Endothelial cell of umbilical vein (primary cell): ENCODE measurements at regions not wholly inside any gene's neighbourhood (a gene's known extent, or its start where the extent isn't known, plus 50 kb on each side); places are given as distances from the start of the nearest gene placed in this dataset.

Experiments used
- BruUV-seq: library from RNA; stranded (reverse); fragments of 400-500 nt; replicated peaks from 2 replicates; lab custom pipeline; 2021; lab: Mats Ljungman, UMichigan
- CTCF ChIA-PET: fragments of 300-600, 350-600 bp; sonication (Branson Sonifier 250); formaldehyde crosslinking; loops from one replicate; lab custom pipeline; 2021; ENCODE audit warnings: antibody characterized with exemption, inconsistent platforms; lab: Charles Lee
- POLR2A ChIA-PET: fragments of 300-600, 350-600 bp; sonication (Branson Sonifier 250); formaldehyde crosslinking; loops from one replicate; lab custom pipeline; 2021; ENCODE audit warnings: antibody characterized with exemption, inconsistent platforms; lab: Charles Lee
- DNase-seq: peaks from one replicate; pipeline ENCODE4 v3.0.0-alpha.2; 2011; ENCODE audit warnings: low read depth, low spot score
- FAIRE-seq: peaks from 2 replicates; lab custom pipeline; 2011; peaks lifted over from hg19 to GRCh38; lab: Jason Lieb, UNC
- H2AFZ ChIP-seq: 2 replicates; pipeline ENCODE4 v1.6.0; 2012; ENCODE audit warnings: low read depth, low read length, control low read depth, inconsistent platforms
- H3K27ac ChIP-seq: 2 replicates; pipeline ENCODE4 v1.5.1; 2011; ENCODE audit warnings: low read depth, mild to moderate bottlenecking, control low read depth, low read length, moderate library complexity; ENCODE audit not compliant: insufficient read depth
- H3K27me3 ChIP-seq, 2 experiments: 2 replicates each; pipeline versions ENCODE4 v1.6.0 to v1.6.1; 2011; ENCODE audit warnings: low read length in 2 of 2, mixed read lengths in 1 of 2; ENCODE audit not compliant: control insufficient read depth in 2 of 2, insufficient read depth in 2 of 2
- H3K36me3 ChIP-seq, 2 experiments: 2 replicates in 1 of 2; 3 replicates in 1 of 2; pipeline ENCODE4 v1.5.1; 2011; ENCODE audit warnings: low read length in 2 of 2, mild to moderate bottlenecking in 1 of 2, moderate library complexity in 1 of 2; ENCODE audit not compliant: control insufficient read depth in 2 of 2, insufficient read depth in 2 of 2; ENCODE audit errors: extremely low read depth in 1 of 2
- H3K4me1 ChIP-seq: 3 replicates; pipeline ENCODE4 v1.5.1; 2011; ENCODE audit warnings: mild to moderate bottlenecking, low read length; ENCODE audit not compliant: control insufficient read depth, insufficient read depth; ENCODE audit errors: extremely low read depth
- H3K4me2 ChIP-seq: 2 replicates; pipeline ENCODE4 v1.6.1; 2011; ENCODE audit warnings: low read length, control low read depth, mixed read lengths; ENCODE audit not compliant: insufficient read depth
- H3K4me3 ChIP-seq, 3 experiments: fragments of 200-600 bp in 1 of 3; sonication (generic), shearing (Covaris generic) in 1 of 3; replicated peaks in 1 of 3; 2 replicates each; pipeline ENCODE4 v1.5.1; 2011 to 2016; ENCODE audit warnings: control low read depth in 3 of 3, low read length in 3 of 3, mild to moderate bottlenecking in 2 of 3, inconsistent platforms in 1 of 3, low read depth in 1 of 3, moderate library complexity in 1 of 3; ENCODE audit not compliant: insufficient read depth in 1 of 3
- H3K79me2 ChIP-seq: 2 replicates; pipeline ENCODE4 v1.6.0; 2012; ENCODE audit warnings: low read length, inconsistent platforms; ENCODE audit not compliant: control insufficient read depth, insufficient read depth
- H3K9ac ChIP-seq: replicated peaks from 2 replicates; pipeline ENCODE3; 2011; ENCODE audit warnings: low read length, control low read depth; ENCODE audit not compliant: insufficient read depth; ENCODE audit errors: extremely low read depth
- H3K9me1 ChIP-seq: replicated peaks from 3 replicates; pipeline ENCODE4 v1.6.0; 2011; ENCODE audit warnings: mild to moderate bottlenecking, low read length; ENCODE audit not compliant: control insufficient read depth, insufficient read depth; ENCODE audit errors: extremely low read depth
- H3K9me3 ChIP-seq: replicated peaks from 2 replicates; pipeline ENCODE4 v1.5.1; 2012; ENCODE audit warnings: low read length, inconsistent platforms; ENCODE audit not compliant: control insufficient read depth, insufficient read depth
- H4K20me1 ChIP-seq: replicated peaks from 2 replicates; pipeline ENCODE3; 2011; ENCODE audit warnings: mild to moderate bottlenecking, low read length; ENCODE audit not compliant: control insufficient read depth, insufficient read depth; ENCODE audit errors: extremely low read depth
- CTCF ChIP-seq, 2 donors: IDR thresholded peaks; 1 replicate in 1 of 2; 2 replicates in 1 of 2; pipeline ENCODE4 v1.5.1; 2011; ENCODE audit warnings: low read length in 2 of 2, mild to moderate bottlenecking in 2 of 2, moderate library complexity in 2 of 2, control low read depth in 1 of 2, inconsistent platforms in 1 of 2, low read depth in 1 of 2; ENCODE audit not compliant: insufficient read depth in 1 of 2; ENCODE audit errors: extremely low read depth in 1 of 2
- EZH2 ChIP-seq: IDR thresholded peaks from 2 replicates; pipeline ENCODE4 v1.6.1; 2012; ENCODE audit warnings: borderline replicate concordance, low read depth, mild to moderate bottlenecking, moderate library complexity, low read length, inconsistent platforms; ENCODE audit not compliant: severe bottlenecking
- FOS ChIP-seq: IDR thresholded peaks from 2 replicates; pipeline ENCODE4 v1.6.1; 2011; ENCODE audit warnings: mild to moderate bottlenecking, low read length, moderate library complexity, borderline replicate concordance; ENCODE audit not compliant: insufficient read depth
- GATA2 ChIP-seq: IDR thresholded peaks from 2 replicates; pipeline ENCODE4 v1.7.0; 2011; ENCODE audit warnings: low read depth, mild to moderate bottlenecking, moderate library complexity, mixed read lengths, low read length; ENCODE audit not compliant: insufficient read length, insufficient read depth
- JUN ChIP-seq: IDR thresholded peaks from 2 replicates; pipeline ENCODE4 v1.6.1; 2011; ENCODE audit warnings: borderline replicate concordance, low read depth; ENCODE audit not compliant: insufficient read length, insufficient read depth
- MAX ChIP-seq: IDR thresholded peaks from 2 replicates; pipeline ENCODE4 v1.6.1; 2011; ENCODE audit not compliant: insufficient read depth, insufficient read length
- MYC ChIP-seq: IDR thresholded peaks from one replicate; pipeline ENCODE4 v1.6.1; 2011; ENCODE audit warnings: mild to moderate bottlenecking, low read depth, low read length
- POLR2A ChIP-seq: IDR thresholded peaks from 2 replicates; pipeline ENCODE4 v1.6.1; 2012; ENCODE audit warnings: low read depth, mild to moderate bottlenecking, control low read depth, low read length
- POLR2AphosphoS5 ChIP-seq: IDR thresholded peaks from 2 replicates; pipeline ENCODE4 v1.6.1; 2012; ENCODE audit warnings: low read depth, mild to moderate bottlenecking, control low read depth, low read length, moderate library complexity; ENCODE audit not compliant: insufficient read depth
- dilution Hi-C: fragments of 300-500 bp; cut with MboI; formaldehyde crosslinking; loops from one replicate; pipeline ENCODE4 v1.15.0; 2019; ENCODE audit warnings: low sequenced_read_pairs; ENCODE audit not compliant: extremely low pct_ligation_motif_present
- intact Hi-C: fragments of 100-400 bp; cut with micrococcal nuclease; formaldehyde crosslinking; loops from one replicate; pipeline ENCODE4 v1.10.0; 2022

DNA sequence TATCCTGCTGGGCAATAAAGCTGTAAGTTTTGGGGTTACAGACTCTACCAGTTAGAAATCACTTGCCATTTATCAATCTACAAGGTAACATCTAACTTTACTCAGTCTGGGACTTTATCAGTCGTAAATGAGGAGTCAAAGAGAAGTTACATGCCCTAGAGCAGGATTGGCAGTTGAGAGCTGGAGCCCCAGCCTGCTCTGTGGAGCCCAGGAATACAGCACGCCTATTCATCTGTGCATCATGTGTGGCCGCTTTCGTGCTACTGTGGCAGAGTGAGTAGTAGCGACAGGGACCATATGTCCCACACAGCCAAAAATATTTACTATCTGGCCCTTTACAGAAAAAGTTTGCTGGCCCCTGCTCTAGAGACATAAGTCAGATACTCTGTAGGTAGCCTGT is 152.5 kb upstream of the NTRK2 start:
- CTCF ChIA-PET, result no interaction called here
- TF ChIP-seq GATA2, result no peak
- TF ChIP-seq EZH2, result no peak
- TF ChIP-seq MYC, result no peak
- no peak for TF ChIP-seq FOS
- no peak for TF ChIP-seq POLR2AphosphoS5
- no peak for TF ChIP-seq MAX
- TF ChIP-seq JUN, result no peak
- no peak for TF ChIP-seq POLR2A
- TF ChIP-seq CTCF (IDR thresholded peaks at IDR 0.05; ENCODE audit: extremely low read depth in 1 of 2, insufficient read depth in 1 of 2, low read depth in 1 of 2, low read length in 2 of 2), result no peak

More for the DNA sequence above, 152.5 kb upstream of the NTRK2 start:
- H3K79me2 ChIP-seq, result no peaks in the 10 kb centered on the region
- no peaks in the 10 kb centered on the region for H3K27me3 ChIP-seq
- no peaks in the 10 kb centered on the region for H3K36me3 ChIP-seq
- intact Hi-C loops (no loop called here), dilution Hi-C loops (no loop called here)
- POLR2A ChIA-PET, result no interaction called here
- no peak overlapping the region for H2AFZ ChIP-seq
- DNase-seq, result no peak
- FAIRE-seq, result no peak
- no peak overlapping the region for H3K9ac ChIP-seq
- no TSS peak for BruUV-seq
- H3K27ac ChIP-seq, result no peak overlapping the region
- H3K9me1 ChIP-seq, result no peaks in the 10 kb centered on the region
- H3K4me1 ChIP-seq, result no peaks in the 10 kb centered on the region
- H3K4me3 ChIP-seq, result no peak overlapping the region
- H3K4me2 ChIP-seq, result no peak overlapping the region
- no peaks in the 10 kb centered on the region for H4K20me1 ChIP-seq
- H3K9me3 ChIP-seq, result no peaks in the 10 kb centered on the region
